Esophagus muscularis mucosa (tissue), 4 donors: ENCODE measurements at regions not wholly inside any gene's neighbourhood (a gene's known extent, or its start where the extent isn't known, plus 50 kb on each side); places are given as distances from the start of the nearest gene placed in this dataset.

Experiments used
- CTCF ChIP-seq, 3 experiments: fragments of 200-600 bp in 2 of 3; fragments of 450-650 bp in 1 of 3; sonication (generic) in 2 of 3; IDR thresholded peaks; one replicate each; pipeline ENCODE4 v1.5.1; 2017 to 2019; ENCODE audit warnings: antibody characterized with exemption in 3 of 3, mild to moderate bottlenecking in 2 of 3, moderate library complexity in 1 of 3
- EP300 ChIP-seq: sonication (generic); formaldehyde crosslinking; IDR thresholded peaks from one replicate; pipeline ENCODE4 v1.6.1; 2017; ENCODE audit warnings: antibody characterized with exemption
- POLR2A ChIP-seq: fragments of 450-650 bp; IDR thresholded peaks from one replicate; pipeline ENCODE4 v1.6.1; 2017; ENCODE audit warnings: antibody characterized with exemption, moderate library complexity, mild to moderate bottlenecking, low read depth
- POLR2AphosphoS5 ChIP-seq, 2 donors: sonication (generic); formaldehyde crosslinking; IDR thresholded peaks; one replicate each; pipeline ENCODE4 v1.6.1; 2017; ENCODE audit warnings: antibody characterized with exemption in 2 of 2

DNA sequence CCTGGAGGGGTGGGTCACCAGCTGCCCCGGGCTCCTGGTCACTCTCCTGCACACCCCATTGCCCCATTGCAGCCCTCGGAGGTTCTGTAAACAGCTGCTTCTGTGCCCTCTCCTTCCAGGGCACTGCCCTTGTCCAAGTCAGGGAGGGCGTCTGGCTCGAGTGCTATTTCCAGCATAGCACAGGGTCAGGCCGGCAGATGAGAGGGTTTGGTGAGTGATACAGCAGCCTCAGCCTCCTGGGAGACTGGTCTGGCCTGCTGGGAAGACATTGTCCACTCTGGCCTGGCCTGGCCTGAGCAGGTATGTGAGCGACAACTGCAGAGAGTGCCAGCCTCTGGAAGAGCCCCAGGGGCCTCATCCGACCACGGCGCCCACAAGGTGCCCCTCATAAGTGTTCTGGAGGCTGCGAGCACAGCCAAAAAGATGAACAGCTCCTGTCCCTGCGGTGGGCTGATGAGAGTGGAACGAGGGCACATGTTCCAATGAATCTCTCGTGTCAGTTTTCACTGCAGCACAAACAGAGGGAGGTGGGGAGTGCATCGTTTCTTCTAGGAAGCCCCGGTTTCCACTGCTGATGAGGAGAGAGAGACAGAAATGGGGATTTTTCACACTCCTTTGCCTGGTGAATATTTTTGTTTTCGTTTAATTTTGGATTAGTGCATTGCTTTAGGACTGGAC is 105.8 kb upstream of the SDK2 start:
- TF ChIP-seq CTCF (IDR thresholded peaks at IDR 0.05) (no peak), POLR2A (no peak), EP300 (no peak), POLR2AphosphoS5 (IDR thresholded peaks at IDR 0.05) (no peak)
